Esophagus squamous epithelium (tissue), 4 donors: ENCODE measurements at regions not wholly inside any gene's neighbourhood (a gene's known extent, or its start where the extent isn't known, plus 50 kb on each side); places are given as distances from the start of the nearest gene placed in this dataset.

ENCODE experiments used
- POLR2A ChIP-seq, 4 donors: fragments of 450-650 bp; IDR thresholded peaks; one replicate each; pipeline ENCODE4 v1.6.1; 2017; ENCODE audit warnings: antibody characterized with exemption in 4 of 4, mild to moderate bottlenecking in 4 of 4, moderate library complexity in 3 of 4
- TF ChIP-seq, protein P1 (sequence below), 6 experiments: fragments of 450-650 bp in 4 of 6; fragments of 200-600 bp in 2 of 6; sonication (generic) in 2 of 6; IDR thresholded peaks; one replicate each; pipeline ENCODE4 v1.5.1; 2016 to 2019; ENCODE audit warnings: antibody characterized with exemption in 6 of 6, mild to moderate bottlenecking in 4 of 6, moderate library complexity in 4 of 6

DNA sequence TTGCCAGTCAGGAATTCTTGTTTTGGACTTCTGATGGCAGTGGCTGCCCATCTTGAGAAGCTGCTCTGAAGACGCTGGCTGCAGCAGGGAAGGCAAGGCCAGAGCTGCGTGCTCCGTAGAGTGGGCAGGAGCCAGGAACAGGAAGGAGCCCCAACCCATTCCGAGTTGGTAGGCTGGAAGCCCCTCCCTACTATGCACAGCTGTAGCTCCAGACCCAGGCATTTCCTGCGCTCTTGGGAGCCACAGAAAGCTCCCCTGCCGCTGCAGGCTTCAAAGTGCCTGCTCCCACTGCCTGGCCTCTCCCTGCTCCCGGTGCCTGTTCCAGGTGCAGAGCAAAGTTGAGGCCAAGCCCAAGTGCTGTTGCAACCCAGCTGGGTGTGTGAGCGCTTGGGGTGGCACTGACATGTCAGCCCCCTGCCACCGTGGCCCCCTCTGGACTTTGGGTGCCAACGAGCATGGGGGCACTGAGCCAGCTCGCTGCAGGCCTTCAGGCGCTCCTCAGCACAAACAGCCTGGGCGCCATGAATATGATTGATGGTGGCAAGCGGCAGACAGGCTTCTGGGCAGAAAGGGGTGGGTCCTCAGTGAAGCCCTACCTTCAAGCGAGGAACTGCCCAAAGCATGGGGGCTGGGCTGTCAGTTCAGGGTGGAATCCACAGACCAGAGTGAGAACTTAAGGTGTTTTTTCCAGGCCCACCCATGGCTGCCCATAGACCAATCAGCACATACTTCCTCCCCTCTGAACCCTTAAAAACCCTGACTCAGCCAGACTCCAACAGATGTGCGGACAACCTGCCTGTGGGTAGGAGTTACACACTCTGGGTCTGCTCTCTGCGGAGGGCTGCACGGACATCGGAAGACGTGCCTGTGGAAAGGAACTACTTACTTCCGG is 677.2 kb upstream of the INTU start:
- no peak for TF ChIP-seq POLR2A (IDR thresholded peaks at IDR 0.05)
- TF ChIP-seq, protein P1, sequence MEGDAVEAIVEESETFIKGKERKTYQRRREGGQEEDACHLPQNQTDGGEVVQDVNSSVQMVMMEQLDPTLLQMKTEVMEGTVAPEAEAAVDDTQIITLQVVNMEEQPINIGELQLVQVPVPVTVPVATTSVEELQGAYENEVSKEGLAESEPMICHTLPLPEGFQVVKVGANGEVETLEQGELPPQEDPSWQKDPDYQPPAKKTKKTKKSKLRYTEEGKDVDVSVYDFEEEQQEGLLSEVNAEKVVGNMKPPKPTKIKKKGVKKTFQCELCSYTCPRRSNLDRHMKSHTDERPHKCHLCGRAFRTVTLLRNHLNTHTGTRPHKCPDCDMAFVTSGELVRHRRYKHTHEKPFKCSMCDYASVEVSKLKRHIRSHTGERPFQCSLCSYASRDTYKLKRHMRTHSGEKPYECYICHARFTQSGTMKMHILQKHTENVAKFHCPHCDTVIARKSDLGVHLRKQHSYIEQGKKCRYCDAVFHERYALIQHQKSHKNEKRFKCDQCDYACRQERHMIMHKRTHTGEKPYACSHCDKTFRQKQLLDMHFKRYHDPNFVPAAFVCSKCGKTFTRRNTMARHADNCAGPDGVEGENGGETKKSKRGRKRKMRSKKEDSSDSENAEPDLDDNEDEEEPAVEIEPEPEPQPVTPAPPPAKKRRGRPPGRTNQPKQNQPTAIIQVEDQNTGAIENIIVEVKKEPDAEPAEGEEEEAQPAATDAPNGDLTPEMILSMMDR (IDR thresholded peaks at IDR 0.05) = no peak
